ENCODE measurements at regions not wholly inside any gene's neighbourhood (a gene's known extent, or its start where the extent isn't known, plus 50 kb on each side); places are given as distances from the start of the nearest gene placed in this dataset.

- no peak for TF ChIP-seq CEBPZ (IDR thresholded peaks at IDR 0.05; ENCODE audit: low read length)
- TF ChIP-seq MXI1 (IDR thresholded peaks at IDR 0.05; ENCODE audit: borderline replicate concordance, low read depth, low read length), result no peak
- no peak for TF ChIP-seq ZHX2 (IDR thresholded peaks at IDR 0.05; ENCODE audit: low read depth)
- no peak for TF ChIP-seq ZHX2 (CRISPR knock-in tag; IDR thresholded peaks at IDR 0.05; ENCODE audit: borderline replicate concordance)
- TF ChIP-seq RERE (CRISPR knock-in tag; IDR thresholded peaks at IDR 0.05; ENCODE audit: low read depth), result no peak
Observed at GRCh38 chr2:226142463-226142862, 657.2 kb downstream of the IRS1 start.
